Astrocyte (in vitro differentiated cells and primary cell): ENCODE measurements at regions not wholly inside any gene's neighbourhood (a gene's known extent, or its start where the extent isn't known, plus 50 kb on each side); places are given as distances from the start of the nearest gene placed in this dataset.

ENCODE experiments used
- DNase-seq: peaks from one replicate; pipeline ENCODE4 v3.0.0-alpha.2; 2010; ENCODE audit warnings: low read depth
- FAIRE-seq: peaks from 2 replicates; lab custom pipeline; 2011; peaks lifted over from hg19 to GRCh38; lab: Jason Lieb, UNC
- H2AFZ ChIP-seq: 2 replicates; pipeline ENCODE4 v1.6.0; 2012; ENCODE audit warnings: low read depth, low read length, inconsistent platforms
- H3K27ac ChIP-seq: 2 replicates; pipeline ENCODE4 v1.5.1; 2011; ENCODE audit warnings: low read depth, low read length, inconsistent platforms
- H3K27me3 ChIP-seq: 2 replicates; pipeline ENCODE4 v1.6.0; 2011; ENCODE audit warnings: low read length, inconsistent platforms; ENCODE audit not compliant: insufficient read depth
- H3K36me3 ChIP-seq: 2 replicates; pipeline ENCODE4 v1.5.1; 2011; ENCODE audit warnings: low read length, inconsistent platforms; ENCODE audit not compliant: insufficient read depth
- H3K4me1 ChIP-seq: 2 replicates; pipeline ENCODE4 v1.5.1; 2011; ENCODE audit warnings: low read length, inconsistent platforms; ENCODE audit not compliant: insufficient read depth
- H3K4me2 ChIP-seq: 2 replicates; pipeline ENCODE4 v1.6.0; 2012; ENCODE audit warnings: low read length, inconsistent platforms
- H3K4me3 ChIP-seq: 2 replicates; pipeline ENCODE4 v1.5.1; 2011; ENCODE audit warnings: low read depth, mild to moderate bottlenecking, low read length, inconsistent platforms; ENCODE audit not compliant: insufficient read depth
- H3K79me2 ChIP-seq: 2 replicates; pipeline ENCODE4 v1.6.0; 2012; ENCODE audit warnings: mild to moderate bottlenecking, low read length, inconsistent platforms; ENCODE audit not compliant: insufficient read depth
- H3K9ac ChIP-seq: 2 replicates; pipeline ENCODE4 v1.6.0; 2012; ENCODE audit warnings: mild to moderate bottlenecking, low read length, inconsistent platforms
- H3K9me3 ChIP-seq: 2 replicates; pipeline ENCODE4 v1.5.1; 2012; ENCODE audit warnings: low read depth, mild to moderate bottlenecking, low read length, inconsistent platforms; ENCODE audit not compliant: insufficient read depth
- H4K20me1 ChIP-seq: 2 replicates; pipeline ENCODE4 v1.6.0; 2012; ENCODE audit warnings: low read length, inconsistent platforms; ENCODE audit not compliant: insufficient read depth
- H3K27ac Mint-ChIP-seq: one replicate; pipeline ENCODE4 v1.8.0; 2021; ENCODE audit warnings: mild to moderate bottlenecking, mixed read lengths; ENCODE audit not compliant: unreplicated experiment
- H3K27me3 Mint-ChIP-seq: one replicate; pipeline ENCODE4 v1.8.0; 2021; ENCODE audit warnings: low read depth, mixed read lengths; ENCODE audit not compliant: unreplicated experiment
- H3K36me3 Mint-ChIP-seq: one replicate; pipeline ENCODE4 v1.8.0; 2021; ENCODE audit warnings: low read depth, mixed read lengths; ENCODE audit not compliant: unreplicated experiment
- H3K4me1 Mint-ChIP-seq: one replicate; pipeline ENCODE4 v1.8.0; 2021; ENCODE audit warnings: low read depth, mixed read lengths; ENCODE audit not compliant: unreplicated experiment
- H3K4me3 Mint-ChIP-seq: one replicate; pipeline ENCODE4 v1.8.0; 2021; ENCODE audit warnings: mild to moderate bottlenecking, moderate library complexity, mixed read lengths; ENCODE audit not compliant: unreplicated experiment
- H3K9me3 Mint-ChIP-seq: one replicate; pipeline ENCODE4 v1.8.0; 2021; ENCODE audit warnings: mild to moderate bottlenecking, mixed read lengths; ENCODE audit not compliant: unreplicated experiment
- EZH2 ChIP-seq: IDR thresholded peaks from 2 replicates; pipeline ENCODE4 v1.6.1; 2012; ENCODE audit warnings: mild to moderate bottlenecking, low read length, inconsistent platforms; ENCODE audit not compliant: insufficient read depth
- TF ChIP-seq, protein P1 (sequence below): IDR thresholded peaks from 2 replicates; pipeline ENCODE4 v1.5.1; 2011; ENCODE audit warnings: low read depth, mild to moderate bottlenecking, inconsistent platforms, low read length, moderate library complexity; ENCODE audit not compliant: insufficient read depth

DNA sequence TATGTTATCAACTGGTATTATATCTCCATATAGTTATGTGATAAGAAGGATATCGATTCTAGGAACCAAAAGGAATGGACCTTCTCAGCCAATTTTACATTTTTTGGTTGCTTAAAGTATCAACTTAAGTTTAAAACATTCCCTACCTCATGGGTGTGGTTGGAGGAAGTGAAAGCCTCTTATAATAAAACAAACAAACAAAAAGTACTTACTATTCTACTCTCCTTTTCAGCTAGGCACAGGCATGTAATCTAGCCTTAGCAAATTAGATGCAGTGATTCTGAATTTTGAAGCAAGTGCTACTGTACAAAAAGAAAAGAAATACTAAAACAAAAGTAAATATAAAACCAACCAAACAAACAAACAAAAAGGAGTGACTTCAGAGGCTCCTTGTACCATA, 485.4 kb downstream of the C4orf33 start:
- Mint-ChIP-seq H3K36me3 (peaks cover 1% of the 10 kb centered on the region), H3K27ac (no peak overlapping the region), H3K27me3 (no peaks in the 10 kb centered on the region), H3K9me3 (peaks cover 9% of the 10 kb centered on the region), H3K4me3 (no peak overlapping the region), H3K4me1 (peaks cover 10% of the 10 kb centered on the region)
- no peak overlapping the region for H3K27ac ChIP-seq
- H3K4me3 ChIP-seq, result no peak overlapping the region
- H2AFZ ChIP-seq, result no peak overlapping the region
- H4K20me1 ChIP-seq, result no peaks in the 10 kb centered on the region
- no peak for TF ChIP-seq EZH2
- TF ChIP-seq, protein P1, sequence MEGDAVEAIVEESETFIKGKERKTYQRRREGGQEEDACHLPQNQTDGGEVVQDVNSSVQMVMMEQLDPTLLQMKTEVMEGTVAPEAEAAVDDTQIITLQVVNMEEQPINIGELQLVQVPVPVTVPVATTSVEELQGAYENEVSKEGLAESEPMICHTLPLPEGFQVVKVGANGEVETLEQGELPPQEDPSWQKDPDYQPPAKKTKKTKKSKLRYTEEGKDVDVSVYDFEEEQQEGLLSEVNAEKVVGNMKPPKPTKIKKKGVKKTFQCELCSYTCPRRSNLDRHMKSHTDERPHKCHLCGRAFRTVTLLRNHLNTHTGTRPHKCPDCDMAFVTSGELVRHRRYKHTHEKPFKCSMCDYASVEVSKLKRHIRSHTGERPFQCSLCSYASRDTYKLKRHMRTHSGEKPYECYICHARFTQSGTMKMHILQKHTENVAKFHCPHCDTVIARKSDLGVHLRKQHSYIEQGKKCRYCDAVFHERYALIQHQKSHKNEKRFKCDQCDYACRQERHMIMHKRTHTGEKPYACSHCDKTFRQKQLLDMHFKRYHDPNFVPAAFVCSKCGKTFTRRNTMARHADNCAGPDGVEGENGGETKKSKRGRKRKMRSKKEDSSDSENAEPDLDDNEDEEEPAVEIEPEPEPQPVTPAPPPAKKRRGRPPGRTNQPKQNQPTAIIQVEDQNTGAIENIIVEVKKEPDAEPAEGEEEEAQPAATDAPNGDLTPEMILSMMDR, result no peak
- no peak overlapping the region for H3K9ac ChIP-seq
- no peaks in the 10 kb centered on the region for H3K27me3 ChIP-seq
- no peaks in the 10 kb centered on the region for H3K36me3 ChIP-seq
- DNase-seq (no peak), FAIRE-seq (no peak)
- no peaks in the 10 kb centered on the region for H3K9me3 ChIP-seq
- H3K4me2 ChIP-seq, result no peak overlapping the region
- no peaks in the 10 kb centered on the region for H3K79me2 ChIP-seq
- no peaks in the 10 kb centered on the region for H3K4me1 ChIP-seq

DNA sequence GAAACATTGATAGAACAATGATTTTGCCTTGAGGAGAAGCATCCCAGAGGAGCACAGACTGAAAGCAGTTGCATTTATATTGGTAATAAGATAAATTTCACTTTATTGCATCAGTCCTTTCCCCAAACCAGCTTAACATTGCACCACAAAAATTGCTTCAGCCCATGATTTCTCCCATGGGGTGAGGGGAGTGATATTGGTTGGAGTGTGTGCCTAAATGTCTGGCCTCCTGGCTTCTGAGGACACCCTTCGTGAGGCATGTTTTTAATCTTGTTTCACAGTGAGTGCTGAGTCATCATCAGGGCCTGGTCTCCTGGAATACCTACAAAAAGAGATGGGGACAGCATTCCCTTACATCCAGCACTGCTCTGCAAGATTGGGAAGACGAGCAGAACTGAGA, 487.9 kb downstream of the C4orf33 start:
- H3K4me1 Mint-ChIP-seq, result no peaks in the 10 kb centered on the region
- no peak for TF ChIP-seq EZH2
- TF ChIP-seq, protein P1, result no peak
- H3K79me2 ChIP-seq, result no peaks in the 10 kb centered on the region
- peak overlapping the region; percentile 67 for H3K27ac Mint-ChIP-seq
- DNase-seq (no peak), FAIRE-seq (no peak)
- H2AFZ ChIP-seq, result no peak overlapping the region
- H3K27me3 ChIP-seq, result no peaks in the 10 kb centered on the region
- H3K9me3 Mint-ChIP-seq, result peaks cover 9% of the 10 kb centered on the region
- no peak overlapping the region for H3K27ac ChIP-seq
- peaks cover 1% of the 10 kb centered on the region for H3K36me3 Mint-ChIP-seq
- H3K4me3 Mint-ChIP-seq, result no peak overlapping the region
- H4K20me1 ChIP-seq, result no peaks in the 10 kb centered on the region
- H3K4me2 ChIP-seq, result no peak overlapping the region
- no peaks in the 10 kb centered on the region for H3K36me3 ChIP-seq
- no peak overlapping the region for H3K4me3 ChIP-seq
- no peaks in the 10 kb centered on the region for H3K9me3 ChIP-seq
- H3K27me3 Mint-ChIP-seq, result no peaks in the 10 kb centered on the region
- no peaks in the 10 kb centered on the region for H3K4me1 ChIP-seq
- H3K9ac ChIP-seq, result no peak overlapping the region

DNA sequence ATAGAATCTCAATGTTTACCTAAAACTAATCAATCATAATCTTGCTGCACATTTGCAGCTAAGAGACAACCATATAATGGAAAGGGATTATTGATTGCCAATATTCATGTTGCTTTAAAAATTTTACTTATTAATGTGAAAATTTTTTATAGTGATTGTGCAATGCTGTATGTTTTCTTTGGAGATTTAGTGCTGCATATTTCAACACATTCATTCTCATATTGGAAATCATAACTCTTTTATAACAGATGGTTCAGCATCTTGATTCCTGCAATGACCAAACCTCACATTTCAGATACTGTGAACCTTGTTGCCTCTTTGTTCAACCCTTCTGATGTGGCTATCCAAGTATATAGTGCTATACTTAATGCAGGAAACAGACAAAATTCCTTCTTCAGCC, 502.6 kb downstream of the C4orf33 start:
- H3K27ac Mint-ChIP-seq, result no peak overlapping the region
- Histone ChIP-seq H3K27ac (no peak overlapping the region), H3K9ac (no peak overlapping the region), H3K9me3 (no peaks in the 10 kb centered on the region), H3K36me3 (no peaks in the 10 kb centered on the region), H3K4me1 (no peaks in the 10 kb centered on the region), H3K4me3 (no peak overlapping the region), H3K4me2 (no peak overlapping the region), H3K27me3 (no peaks in the 10 kb centered on the region), H2AFZ (no peak overlapping the region), H4K20me1 (no peaks in the 10 kb centered on the region), H3K79me2 (no peaks in the 10 kb centered on the region)
- H3K9me3 Mint-ChIP-seq, result no peaks in the 10 kb centered on the region
- TF ChIP-seq, protein P1, result no peak
- TF ChIP-seq EZH2, result no peak
- H3K4me1 Mint-ChIP-seq, result no peaks in the 10 kb centered on the region
- no peaks in the 10 kb centered on the region for H3K36me3 Mint-ChIP-seq
- H3K27me3 Mint-ChIP-seq, result no peaks in the 10 kb centered on the region
- no peak for FAIRE-seq
- no peak for DNase-seq
- H3K4me3 Mint-ChIP-seq, result no peak overlapping the region
